Right renal pelvis (tissue), 4 donors: ENCODE measurements at regions not wholly inside any gene's neighbourhood (a gene's known extent, or its start where the extent isn't known, plus 50 kb on each side); places are given as distances from the start of the nearest gene placed in this dataset.
"Not testable (repeated sequence)": the region's sequence is repeated elsewhere in the genome, so short reads cannot be mapped to it uniquely, and the experiment has no call there.

Source experiments
- DNase-seq, 4 donors: peaks; one replicate each; pipeline ENCODE4 v3.0.0-alpha.2; 2013; ENCODE audit warnings: low read depth in 4 of 4, low spot score in 3 of 4, missing footprints in 1 of 4

GRCh38 chrY:7588176-7588575, 676.6 kb upstream of the AMELY start:
- not testable (repeated sequence) for DNase-seq

GRCh38 chrY:7562541-7562940, 651.0 kb upstream of the AMELY start:
- no peak for DNase-seq

GRCh38 chrY:7557675-7558074, 646.1 kb upstream of the AMELY start:
- DNase-seq = no peak

GRCh38 chrY:7555006-7555405, 643.5 kb upstream of the AMELY start:
- no peak for DNase-seq

- no peak for DNase-seq
These were observed 633.5 kb upstream of the AMELY start for GRCh38 chrY:7545060-7545459.

- no peak for DNase-seq
These were observed 632.7 kb upstream of the AMELY start for GRCh38 chrY:7544172-7544770.

- DNase-seq = no peak
These were observed 632.0 kb upstream of the AMELY start for GRCh38 chrY:7543506-7543905.

- no peak for DNase-seq
These were observed 630.8 kb upstream of the AMELY start for GRCh38 chrY:7542256-7542858.

- DNase-seq = no peak
These were observed 617.8 kb upstream of the AMELY start for GRCh38 chrY:7529396-7529795.

- not testable (repeated sequence) for DNase-seq
These were observed 616.0 kb upstream of the AMELY start for GRCh38 chrY:7527568-7527967.

GRCh38 chrY:7518387-7518786, 606.8 kb upstream of the AMELY start:
- no peak for DNase-seq

GRCh38 chrY:7516268-7516667, 604.7 kb upstream of the AMELY start:
- DNase-seq = no peak

GRCh38 chrY:7515812-7516211, 604.3 kb upstream of the AMELY start:
- no peak for DNase-seq

- DNase-seq = no peak
These were observed 591.3 kb upstream of the AMELY start for GRCh38 chrY:7502896-7503295.

GRCh38 chrY:7501236-7501635, 589.7 kb upstream of the AMELY start:
- DNase-seq = no peak

- no peak for DNase-seq
These were observed 584.4 kb upstream of the AMELY start for GRCh38 chrY:7496001-7496400.

GRCh38 chrY:7484455-7485285, 573.1 kb upstream of the AMELY start:
- not testable (repeated sequence) for DNase-seq

GRCh38 chrY:7471976-7472375, 560.4 kb upstream of the AMELY start:
- DNase-seq = no peak

GRCh38 chrY:7470037-7470436, 558.5 kb upstream of the AMELY start:
- DNase-seq = no peak

- DNase-seq = no peak
These were observed 557.6 kb upstream of the AMELY start for GRCh38 chrY:7468951-7469745.
